ENCODE measurements at regions not wholly inside any gene's neighbourhood (a gene's known extent, or its start where the extent isn't known, plus 50 kb on each side); places are given as distances from the start of the nearest gene placed in this dataset.

GRCh38 chr22:48567213-48567975 is 1260.3 kb downstream of the BRD1 start:
- no peak for DNase-seq (ENCODE audit: low read depth in 2 of 2)

GRCh38 chr22:48566741-48567140 is 1260.9 kb downstream of the BRD1 start:
- no peak for DNase-seq (ENCODE audit: low read depth in 2 of 2)

- DNase-seq (ENCODE audit: low read depth in 2 of 2) = no peak
Measured at GRCh38 chr22:48565901-48566501, 1261.7 kb downstream of the BRD1 start.

- no peak for DNase-seq (ENCODE audit: low read depth in 2 of 2)
Measured at GRCh38 chr22:48564995-48565394, 1262.7 kb downstream of the BRD1 start.

GRCh38 chr22:48563966-48564330 is 1263.7 kb downstream of the BRD1 start:
- no peak for DNase-seq (ENCODE audit: low read depth in 2 of 2)

- DNase-seq (ENCODE audit: low read depth in 2 of 2) = no peak
Measured at GRCh38 chr22:48563118-48563965, 1264.3 kb downstream of the BRD1 start.

GRCh38 chr22:48561676-48562075 is 1266.0 kb downstream of the BRD1 start:
- DNase-seq (ENCODE audit: low read depth in 2 of 2) = no peak

- DNase-seq (ENCODE audit: low read depth in 2 of 2) = no peak
Measured at GRCh38 chr22:48560836-48561235, 1266.8 kb downstream of the BRD1 start.

GRCh38 chr22:48560389-48560751 is 1267.3 kb downstream of the BRD1 start:
- no peak for DNase-seq (ENCODE audit: low read depth in 2 of 2)

GRCh38 chr22:48559647-48560388 is 1267.9 kb downstream of the BRD1 start:
- no peak for DNase-seq (ENCODE audit: low read depth in 2 of 2)

GRCh38 chr22:48558606-48559402 is 1268.9 kb downstream of the BRD1 start:
- no peak for DNase-seq (ENCODE audit: low read depth in 2 of 2)

- DNase-seq (ENCODE audit: low read depth in 2 of 2) = no peak
Measured at GRCh38 chr22:48558016-48558415, 1269.7 kb downstream of the BRD1 start.

- DNase-seq (ENCODE audit: low read depth in 2 of 2) = no peak
Measured at GRCh38 chr22:48557473-48557872, 1270.2 kb downstream of the BRD1 start.

- no peak for DNase-seq (ENCODE audit: low read depth in 2 of 2)
Measured at GRCh38 chr22:48556751-48557150, 1270.9 kb downstream of the BRD1 start.

GRCh38 chr22:48556222-48556621 is 1271.5 kb downstream of the BRD1 start:
- DNase-seq (ENCODE audit: low read depth in 2 of 2) = no peak

- no peak for DNase-seq (ENCODE audit: low read depth in 2 of 2)
Measured at GRCh38 chr22:48555606-48556005, 1272.1 kb downstream of the BRD1 start.

- no peak for DNase-seq (ENCODE audit: low read depth in 2 of 2)
Measured at GRCh38 chr22:48554893-48555572, 1272.6 kb downstream of the BRD1 start.

GRCh38 chr22:48553694-48554308 is 1273.9 kb downstream of the BRD1 start:
- DNase-seq (ENCODE audit: low read depth in 2 of 2) = no peak

- no peak for DNase-seq (ENCODE audit: low read depth in 2 of 2)
Measured at GRCh38 chr22:48553119-48553518, 1274.6 kb downstream of the BRD1 start.

GRCh38 chr22:48551716-48552268 is 1275.9 kb downstream of the BRD1 start:
- no peak for DNase-seq (ENCODE audit: low read depth in 2 of 2)

Measured in dermis microvascular lymphatic vessel endothelial cell (primary cell).